GM23248 (cell line): ENCODE measurements at regions not wholly inside any gene's neighbourhood (a gene's known extent, or its start where the extent isn't known, plus 50 kb on each side); places are given as distances from the start of the nearest gene placed in this dataset.

Experiments used
- DNase-seq: peaks from one replicate; pipeline ENCODE4 v3.0.0-alpha.2; 2015
- H2AFZ ChIP-seq: fragments of 200-600 bp; sonication (generic); 2 replicates; pipeline ENCODE4 v1.6.1; 2016; ENCODE audit warnings: antibody characterized with exemption
- H3F3A ChIP-seq: fragments of 200-600 bp; sonication (generic); 2 replicates; pipeline ENCODE4 v1.6.1; 2016; ENCODE audit warnings: mild to moderate bottlenecking, antibody characterized with exemption, mixed run types; ENCODE audit not compliant: insufficient read depth
- H3K27ac ChIP-seq: fragments of 200-600 bp; sonication (generic); 2 replicates; pipeline ENCODE4 v1.5.1; 2016; ENCODE audit warnings: mild to moderate bottlenecking
- H3K27me3 ChIP-seq: fragments of 200-600 bp; sonication (generic); replicated peaks from 2 replicates; pipeline ENCODE4 v1.6.1; 2016; ENCODE audit warnings: mild to moderate bottlenecking; ENCODE audit not compliant: insufficient read depth
- H3K36me3 ChIP-seq: fragments of 200-600 bp; sonication (generic); 2 replicates; pipeline ENCODE4 v1.6.1; 2016; ENCODE audit warnings: low read depth, mild to moderate bottlenecking
- H3K4me1 ChIP-seq: fragments of 200-600 bp; sonication (generic); 2 replicates; pipeline ENCODE4 v1.6.1; 2016; ENCODE audit warnings: mild to moderate bottlenecking; ENCODE audit not compliant: insufficient read depth
- H3K4me2 ChIP-seq: fragments of 200-600 bp; sonication (generic); one replicate; pipeline ENCODE4 v1.6.1; 2016; ENCODE audit warnings: mild to moderate bottlenecking; ENCODE audit not compliant: unreplicated experiment
- H3K4me3 ChIP-seq: fragments of 200-600 bp; sonication (generic); 2 replicates; pipeline ENCODE4 v1.5.1; 2016; ENCODE audit warnings: mild to moderate bottlenecking
- H3K79me2 ChIP-seq: fragments of 200-600 bp; sonication (generic); 2 replicates; pipeline ENCODE4 v1.6.1; 2016; ENCODE audit warnings: mild to moderate bottlenecking; ENCODE audit not compliant: insufficient read depth
- H3K9ac ChIP-seq: fragments of 200-600 bp; sonication (generic); 2 replicates; pipeline ENCODE4 v1.6.1; 2016; ENCODE audit warnings: mild to moderate bottlenecking
- H3K9me2 ChIP-seq: fragments of 200-600 bp; sonication (generic); 2 replicates; pipeline ENCODE4 v1.6.1; 2016; ENCODE audit warnings: mixed run types, mild to moderate bottlenecking, moderate library complexity; ENCODE audit not compliant: insufficient read depth
- H3K9me3 ChIP-seq: fragments of 200-600 bp; sonication (generic); one replicate; pipeline ENCODE4 v1.6.1; 2017; ENCODE audit warnings: low read depth
- H4K20me1 ChIP-seq: fragments of 200-600 bp; sonication (generic); 2 replicates; pipeline ENCODE4 v1.6.0; 2016; ENCODE audit not compliant: insufficient read depth
- EZH2 ChIP-seq: fragments of 200-600 bp; sonication (generic); IDR thresholded peaks from 2 replicates; pipeline ENCODE4 v1.6.1; 2018; ENCODE audit warnings: antibody characterized with exemption, mild to moderate bottlenecking; ENCODE audit not compliant: insufficient read depth, poor library complexity, severe bottlenecking
- EZH2phosphoT487 ChIP-seq: fragments of 200-600 bp; sonication (generic); IDR thresholded peaks from 2 replicates; pipeline ENCODE4 v1.6.1; 2018; ENCODE audit warnings: antibody characterized with exemption, moderate library complexity, mild to moderate bottlenecking, low read depth; ENCODE audit not compliant: insufficient read depth
- WGBS, 2 experiments: methylation state at CpG; one replicate each; pipeline ENCODE4 v1.1.6; 2015 to 2017; ENCODE audit warnings: low lambda C conversion rate in 2 of 2, low coverage in 1 of 2; ENCODE audit errors: missing lambda C conversion rate in 2 of 2; 5-methylcytosine and 5-hydroxymethylcytosine counted together
- in situ Hi-C: fragments of 300-500 bp; cut with MboI; formaldehyde crosslinking; loops from 2 replicates; pipeline ENCODE4 v1.15.0; 2020

- Histone ChIP-seq H3K9me2 (no peaks in the 10 kb centered on the region), H2AFZ (no peak overlapping the region), H3F3A (no peaks in the 10 kb centered on the region), H3K36me3 (no peaks in the 10 kb centered on the region), H3K9me3 (no peaks in the 10 kb centered on the region), H3K4me3 (no peak overlapping the region), H3K27me3 (no peaks in the 10 kb centered on the region), H3K79me2 (no peaks in the 10 kb centered on the region), H3K4me2 (no peak overlapping the region), H4K20me1 (no peaks in the 10 kb centered on the region), H3K9ac (no peak overlapping the region), H3K27ac (no peak overlapping the region), H3K4me1 (no peaks in the 10 kb centered on the region)
- in situ Hi-C loops, result no loop called here
- TF ChIP-seq EZH2 (no peak), EZH2phosphoT487 (no peak)
- 13 to 21% methylated on average over 4 of the region's 4 CpGs for WGBS, 2 experiments
- DNase-seq, result no peak
Measured at GRCh38 chr1:239164451-239165180, 221.8 kb upstream of the CHRM3 start.

GRCh38 chr1:239155466-239156091 is 230.8 kb upstream of the CHRM3 start:
- no peak overlapping the region for H2AFZ ChIP-seq
- H3K4me1 ChIP-seq, result no peaks in the 10 kb centered on the region
- H4K20me1 ChIP-seq, result no peaks in the 10 kb centered on the region
- in situ Hi-C loops, result no loop called here
- H3K36me3 ChIP-seq, result no peaks in the 10 kb centered on the region
- no peak for DNase-seq
- H3K79me2 ChIP-seq, result no peaks in the 10 kb centered on the region
- H3K9ac ChIP-seq, result no peak overlapping the region
- H3K9me3 ChIP-seq, result no peaks in the 10 kb centered on the region
- no peak for TF ChIP-seq EZH2
- TF ChIP-seq EZH2phosphoT487, result no peak
- H3F3A ChIP-seq, result no peaks in the 10 kb centered on the region
- H3K9me2 ChIP-seq, result no peaks in the 10 kb centered on the region
- no peak overlapping the region for H3K4me3 ChIP-seq
- H3K27me3 ChIP-seq, result no peaks in the 10 kb centered on the region
- H3K4me2 ChIP-seq, result no peak overlapping the region
- 2 to 5% methylated on average over 3 of the region's 3 CpGs for WGBS, 2 experiments
- H3K27ac ChIP-seq, result no peak overlapping the region

- 0 to 8% methylated on average over 2 of the region's 2 CpGs for WGBS, 2 experiments
- Histone ChIP-seq H3K36me3 (no peaks in the 10 kb centered on the region), H4K20me1 (no peaks in the 10 kb centered on the region), H3F3A (no peaks in the 10 kb centered on the region), H2AFZ (no peak overlapping the region), H3K4me2 (no peak overlapping the region), H3K9me3 (no peaks in the 10 kb centered on the region), H3K4me3 (no peak overlapping the region), H3K9me2 (no peaks in the 10 kb centered on the region), H3K79me2 (no peaks in the 10 kb centered on the region), H3K4me1 (no peaks in the 10 kb centered on the region), H3K27ac (no peak overlapping the region), H3K27me3 (no peaks in the 10 kb centered on the region), H3K9ac (no peak overlapping the region)
- TF ChIP-seq EZH2phosphoT487 (no peak), EZH2 (no peak)
- in situ Hi-C loops, result no loop called here
- no peak for DNase-seq
Measured at GRCh38 chr1:239151937-239152336, 234.4 kb upstream of the CHRM3 start.

- DNase-seq, result no peak
- Histone ChIP-seq H3F3A (no peaks in the 10 kb centered on the region), H2AFZ (no peak overlapping the region), H3K79me2 (no peaks in the 10 kb centered on the region), H3K27me3 (no peaks in the 10 kb centered on the region), H3K4me2 (no peak overlapping the region), H4K20me1 (no peaks in the 10 kb centered on the region), H3K4me1 (no peaks in the 10 kb centered on the region), H3K9me3 (no peaks in the 10 kb centered on the region), H3K9ac (no peak overlapping the region), H3K4me3 (no peak overlapping the region), H3K36me3 (no peaks in the 10 kb centered on the region), H3K9me2 (no peaks in the 10 kb centered on the region), H3K27ac (no peak overlapping the region)
- 19 to 21% methylated on average over 4 of the region's 4 CpGs for WGBS, 2 experiments
- in situ Hi-C loops, result no loop called here
- no peak for TF ChIP-seq EZH2phosphoT487
- TF ChIP-seq EZH2, result no peak
Measured at GRCh38 chr1:239140968-239141367, 245.4 kb upstream of the CHRM3 start.
